ENCODE measurements at regions not wholly inside any gene's neighbourhood (a gene's known extent, or its start where the extent isn't known, plus 50 kb on each side); places are given as distances from the start of the nearest gene placed in this dataset.

GRCh38 chr16:49944221-49944620 lies 80.8 kb upstream of the CNEP1R1 start:
- H3K4me3 ChIP-seq (replicated peaks; ENCODE audit: insufficient read depth, low read length): no peak overlapping the region
- no peak for DNase-seq (ENCODE audit: low read depth in 1 of 2, low spot score in 1 of 2)
- H3K27me3 ChIP-seq (ENCODE audit: insufficient read depth, poor library complexity, severe bottlenecking): no peaks in the 10 kb centered on the region
- TF ChIP-seq GABPA (IDR thresholded peaks at IDR 0.05; ENCODE audit: low read depth): no peak
- TF ChIP-seq REST (IDR thresholded peaks at IDR 0.05; ENCODE audit: insufficient replicate concordance, low read depth): no peak
- TF ChIP-seq CTCF (IDR thresholded peaks at IDR 0.05; ENCODE audit: insufficient read depth, low read length): no peak
- TF ChIP-seq POLR2AphosphoS5 (IDR thresholded peaks at IDR 0.05; ENCODE audit: low read depth): no peak
- TF ChIP-seq SPI1 (IDR thresholded peaks at IDR 0.05; ENCODE audit: borderline replicate concordance, low read depth): no peak
- no peak overlapping the region for H3K27ac ChIP-seq (replicated peaks)

GRCh38 chr16:49947907-49948678 lies 76.9 kb upstream of the CNEP1R1 start:
- TF ChIP-seq REST (IDR thresholded peaks at IDR 0.05; ENCODE audit: insufficient replicate concordance, low read depth) (no peak), SPI1 (IDR thresholded peaks at IDR 0.05; ENCODE audit: borderline replicate concordance, low read depth) (no peak), CTCF (IDR thresholded peaks at IDR 0.05; ENCODE audit: insufficient read depth, low read length) (no peak), GABPA (IDR thresholded peaks at IDR 0.05; ENCODE audit: low read depth) (no peak), POLR2AphosphoS5 (IDR thresholded peaks at IDR 0.05; ENCODE audit: low read depth) (no peak)
- no peak for DNase-seq (ENCODE audit: low read depth in 1 of 2, low spot score in 1 of 2)
- H3K4me3 ChIP-seq (replicated peaks; ENCODE audit: insufficient read depth, low read length): no peak overlapping the region
- no peaks in the 10 kb centered on the region for H3K27me3 ChIP-seq (ENCODE audit: insufficient read depth, poor library complexity, severe bottlenecking)
- H3K27ac ChIP-seq (replicated peaks): no peak overlapping the region

- no peaks in the 10 kb centered on the region for H3K27me3 ChIP-seq (ENCODE audit: insufficient read depth, poor library complexity, severe bottlenecking)
- no peak overlapping the region for H3K4me3 ChIP-seq (replicated peaks; ENCODE audit: insufficient read depth, low read length)
- no peak for DNase-seq (ENCODE audit: low read depth in 1 of 2, low spot score in 1 of 2)
- H3K27ac ChIP-seq (replicated peaks): no peak overlapping the region
- TF ChIP-seq REST (IDR thresholded peaks at IDR 0.05; ENCODE audit: insufficient replicate concordance, low read depth): no peak
- TF ChIP-seq GABPA (IDR thresholded peaks at IDR 0.05; ENCODE audit: low read depth): no peak
- no peak for TF ChIP-seq SPI1 (IDR thresholded peaks at IDR 0.05; ENCODE audit: borderline replicate concordance, low read depth)
- no peak for TF ChIP-seq CTCF (IDR thresholded peaks at IDR 0.05; ENCODE audit: insufficient read depth, low read length)
- TF ChIP-seq POLR2AphosphoS5 (IDR thresholded peaks at IDR 0.05; ENCODE audit: low read depth): no peak
Measured at GRCh38 chr16:49951574-49952195, 73.3 kb upstream of the CNEP1R1 start.
